Smooth muscle cell of the brain vasculature (primary cell): ENCODE measurements at regions not wholly inside any gene's neighbourhood (a gene's known extent, or its start where the extent isn't known, plus 50 kb on each side); places are given as distances from the start of the nearest gene placed in this dataset.
"Not testable (repeated sequence)": the region's sequence is repeated elsewhere in the genome, so short reads cannot be mapped to it uniquely, and the experiment has no call there.

Source experiments
- DNase-seq: peaks from one replicate; pipeline ENCODE4 v3.0.0-alpha.2; 2012; ENCODE audit warnings: low read depth, low spot score

DNA sequence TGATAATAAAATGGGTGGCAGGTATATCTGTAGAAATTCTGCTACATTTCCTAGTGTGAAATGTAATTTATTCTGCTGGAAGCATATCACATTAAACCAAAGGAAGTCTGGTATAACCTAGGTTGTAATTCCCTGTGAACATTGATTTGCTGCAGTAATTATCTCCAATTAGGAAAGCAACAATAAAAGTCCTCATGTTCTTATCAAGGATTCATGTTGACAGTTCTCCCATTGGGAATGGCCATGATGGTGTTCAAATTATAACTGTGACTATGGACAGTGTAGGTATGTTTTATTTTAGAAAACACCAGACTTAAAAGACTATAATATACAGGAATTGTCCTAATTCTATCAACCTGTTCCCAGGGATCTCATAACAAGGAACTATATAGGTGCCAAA, 513.5 kb upstream of the MIR17HG start:
- no peak for DNase-seq

GRCh38 chr13:90834700-90835099, 512.8 kb upstream of the MIR17HG start:
- no peak for DNase-seq

DNA sequence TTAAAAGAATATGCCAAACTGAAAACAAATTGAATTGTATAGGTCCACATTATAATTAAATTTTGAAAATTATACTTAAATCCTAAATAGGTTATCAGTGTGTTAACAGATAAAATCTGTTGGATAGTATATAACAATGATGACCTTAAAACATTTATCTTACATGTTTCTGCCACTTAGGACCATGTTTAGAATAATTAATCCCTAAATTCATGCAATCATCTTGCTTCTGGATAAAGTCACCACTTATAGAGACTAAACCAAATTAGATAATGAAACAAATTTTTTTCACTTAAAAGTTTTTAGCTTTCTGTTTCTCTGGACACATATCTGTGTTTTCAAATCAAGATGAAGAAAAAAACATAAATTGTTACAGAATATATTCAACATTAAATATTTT, 511.7 kb upstream of the MIR17HG start:
- DNase-seq, result no peak

DNA sequence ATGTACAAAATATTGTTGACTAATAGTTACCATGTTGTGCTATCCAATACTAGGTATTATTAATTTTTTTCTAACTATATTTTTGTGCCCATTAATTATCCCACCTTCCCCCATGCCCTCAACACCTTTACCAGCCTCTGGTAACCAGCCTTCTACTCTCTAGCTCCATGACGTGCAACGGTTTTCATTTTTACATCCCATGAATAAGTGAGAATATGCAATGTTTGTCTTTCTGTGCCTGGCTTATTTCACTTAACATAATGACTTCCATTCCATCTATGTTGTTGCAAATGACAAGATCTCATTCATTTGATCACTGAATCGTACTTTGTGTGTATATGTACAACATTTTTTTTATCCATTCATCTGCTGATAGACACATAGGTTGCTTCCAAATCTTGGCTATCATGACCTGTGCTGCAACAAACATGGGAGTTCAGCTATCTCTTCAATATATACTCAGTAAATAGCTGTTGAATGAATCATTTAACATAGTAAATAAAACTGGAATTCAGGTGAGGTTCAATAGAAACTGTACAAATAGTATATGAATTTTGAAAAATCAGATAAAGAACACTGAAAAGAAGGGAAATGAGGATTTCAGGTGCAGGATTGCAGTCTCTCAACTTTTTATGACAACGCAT, 509.0 kb upstream of the MIR17HG start:
- DNase-seq, result no peak

DNA sequence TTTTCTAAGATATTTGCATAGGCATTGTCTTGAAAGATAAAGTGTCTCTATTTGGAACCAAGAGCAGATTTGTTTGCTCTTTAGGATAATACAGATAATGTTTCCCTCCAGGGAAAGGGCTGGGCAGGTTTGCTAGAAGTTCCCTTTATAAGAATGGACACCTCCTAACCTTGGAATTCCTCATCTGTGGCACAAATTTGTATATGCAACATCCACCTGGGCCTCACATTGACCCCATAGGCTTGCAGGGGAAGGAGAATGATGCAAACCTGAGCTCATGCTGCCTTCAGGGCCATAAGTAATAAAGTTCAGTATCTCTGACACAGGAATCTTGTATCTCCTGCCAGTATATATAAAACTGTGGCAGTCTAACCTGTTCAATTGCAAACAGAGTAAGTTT, 508.4 kb upstream of the MIR17HG start:
- no peak for DNase-seq

- no peak for DNase-seq
Measured at GRCh38 chr13:90846936-90847335, 500.6 kb upstream of the MIR17HG start.

DNA sequence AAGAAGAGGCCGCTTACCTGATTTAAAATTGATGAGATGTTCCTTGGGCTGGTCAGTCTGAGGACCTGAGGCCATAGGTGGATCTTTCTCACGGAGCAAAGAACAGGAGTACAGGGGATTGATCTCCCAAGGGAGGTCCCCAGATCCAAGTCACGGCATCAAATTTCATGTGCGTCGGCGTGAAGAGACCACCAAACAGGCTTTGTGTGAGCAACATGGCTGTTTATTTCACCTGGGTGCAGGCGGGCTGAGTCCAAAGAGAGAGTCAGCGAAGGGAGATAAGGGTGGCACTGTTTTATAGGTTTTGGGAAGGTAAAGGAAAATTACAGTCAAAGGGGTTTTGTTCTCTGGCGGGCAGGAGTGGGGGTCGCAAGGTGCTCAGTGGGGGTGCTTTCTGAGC, 493.8 kb upstream of the MIR17HG start:
- DNase-seq, result not testable (repeated sequence)

DNA sequence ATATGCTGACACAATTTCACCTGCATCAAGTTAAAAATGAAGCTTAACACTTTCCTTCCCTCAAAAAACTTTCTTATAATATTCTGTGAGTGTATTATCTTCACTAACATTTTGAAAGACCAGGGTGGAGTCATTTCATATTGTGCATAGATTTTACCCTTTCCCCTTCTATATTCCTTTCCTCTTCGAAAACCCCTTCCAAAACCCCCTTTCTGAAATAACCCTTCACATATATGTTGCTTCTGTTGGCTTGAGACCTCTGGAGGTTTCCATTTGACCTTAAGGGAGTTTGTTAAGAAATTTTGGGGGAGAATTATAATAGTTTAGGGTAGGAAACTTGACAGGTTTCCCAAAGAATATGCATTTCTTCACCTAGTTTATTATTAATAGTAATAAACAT, 489.6 kb upstream of the MIR17HG start:
- no peak for DNase-seq

DNA sequence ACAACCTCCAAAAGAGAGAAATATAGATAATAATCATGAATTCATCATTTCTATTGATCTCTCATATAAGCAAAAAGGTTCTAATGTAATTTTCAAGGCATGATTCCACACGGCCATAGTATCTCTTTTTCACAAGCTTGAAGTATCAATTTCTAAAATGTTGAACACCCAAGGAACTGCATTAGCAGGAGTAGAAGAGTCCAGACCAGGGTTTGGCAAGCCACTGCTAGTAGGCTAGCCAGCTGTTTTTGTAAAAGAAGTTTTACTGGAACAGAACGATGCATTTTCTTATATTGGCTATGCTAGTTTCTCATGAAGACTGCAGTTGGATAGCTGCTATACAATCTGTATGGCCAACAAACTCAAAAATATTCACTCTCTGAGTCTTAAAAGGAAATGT, 481.5 kb upstream of the MIR17HG start:
- DNase-seq, result no peak

GRCh38 chr13:90867336-90867683, 480.2 kb upstream of the MIR17HG start:
- peak; percentile 26 for DNase-seq

GRCh38 chr13:90868321-90868920, 479.1 kb upstream of the MIR17HG start:
- peak; percentile 7 for DNase-seq

GRCh38 chr13:90869580-90869979, 477.9 kb upstream of the MIR17HG start:
- DNase-seq, result no peak

GRCh38 chr13:90872491-90873025, 474.9 kb upstream of the MIR17HG start:
- no peak for DNase-seq

DNA sequence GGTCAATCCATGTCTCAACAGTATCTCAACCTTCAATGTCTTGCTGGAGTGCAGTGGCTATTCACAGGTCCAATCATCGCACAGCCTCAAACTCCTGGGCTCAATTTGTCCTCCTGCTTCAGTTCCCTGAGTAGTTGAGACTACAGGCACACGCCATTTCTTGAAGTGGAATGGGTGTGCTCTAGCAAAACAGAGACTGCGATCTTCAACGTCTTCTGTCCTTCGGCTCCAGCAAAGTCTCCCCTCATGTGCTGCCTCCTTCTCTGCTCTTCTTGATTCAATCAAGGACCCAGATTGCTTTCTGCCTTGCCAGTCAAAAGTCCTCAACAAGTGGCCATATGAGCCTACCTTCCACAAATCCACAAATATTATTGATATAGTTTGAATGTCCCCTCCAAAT, 466.7 kb upstream of the MIR17HG start:
- no peak for DNase-seq

GRCh38 chr13:90882551-90882950, 464.9 kb upstream of the MIR17HG start:
- DNase-seq, result no peak

DNA sequence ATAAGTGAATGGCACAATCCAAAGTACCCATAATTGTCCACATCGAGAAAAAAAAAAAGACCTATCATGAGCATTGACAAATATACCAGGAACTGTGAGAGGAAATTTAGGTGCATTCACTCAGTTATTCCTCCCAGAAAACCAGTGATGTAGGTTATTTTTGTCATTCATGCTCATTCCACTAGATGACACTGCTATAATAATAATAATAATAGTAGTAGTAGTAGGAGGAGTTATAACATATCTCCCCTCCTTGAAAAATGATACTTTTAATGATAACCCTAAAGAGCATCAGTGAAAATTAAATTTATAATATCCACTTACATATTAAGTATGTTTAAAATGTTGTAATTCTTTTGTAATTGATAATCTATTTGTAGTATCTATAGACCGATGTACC, 463.9 kb upstream of the MIR17HG start:
- no peak for DNase-seq

DNA sequence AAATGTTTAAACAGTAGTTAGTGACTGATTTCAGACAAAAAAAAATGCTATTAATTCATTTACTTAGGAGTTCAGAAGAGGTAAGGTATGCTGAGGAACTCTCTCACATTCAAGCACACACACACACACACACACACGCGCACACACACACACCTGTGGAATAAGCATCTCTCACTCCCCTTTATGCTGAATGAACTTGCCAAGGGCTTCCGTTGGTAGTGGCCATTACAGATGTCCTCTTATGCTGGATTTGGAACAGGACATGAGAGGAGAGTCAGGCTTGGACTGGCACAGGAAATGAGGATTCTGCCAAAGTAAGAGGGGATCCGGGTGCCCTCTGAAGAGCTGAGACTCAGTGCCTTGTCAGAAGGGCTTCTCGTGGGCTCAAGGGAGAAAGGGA, 463.4 kb upstream of the MIR17HG start:
- DNase-seq, result no peak

DNA sequence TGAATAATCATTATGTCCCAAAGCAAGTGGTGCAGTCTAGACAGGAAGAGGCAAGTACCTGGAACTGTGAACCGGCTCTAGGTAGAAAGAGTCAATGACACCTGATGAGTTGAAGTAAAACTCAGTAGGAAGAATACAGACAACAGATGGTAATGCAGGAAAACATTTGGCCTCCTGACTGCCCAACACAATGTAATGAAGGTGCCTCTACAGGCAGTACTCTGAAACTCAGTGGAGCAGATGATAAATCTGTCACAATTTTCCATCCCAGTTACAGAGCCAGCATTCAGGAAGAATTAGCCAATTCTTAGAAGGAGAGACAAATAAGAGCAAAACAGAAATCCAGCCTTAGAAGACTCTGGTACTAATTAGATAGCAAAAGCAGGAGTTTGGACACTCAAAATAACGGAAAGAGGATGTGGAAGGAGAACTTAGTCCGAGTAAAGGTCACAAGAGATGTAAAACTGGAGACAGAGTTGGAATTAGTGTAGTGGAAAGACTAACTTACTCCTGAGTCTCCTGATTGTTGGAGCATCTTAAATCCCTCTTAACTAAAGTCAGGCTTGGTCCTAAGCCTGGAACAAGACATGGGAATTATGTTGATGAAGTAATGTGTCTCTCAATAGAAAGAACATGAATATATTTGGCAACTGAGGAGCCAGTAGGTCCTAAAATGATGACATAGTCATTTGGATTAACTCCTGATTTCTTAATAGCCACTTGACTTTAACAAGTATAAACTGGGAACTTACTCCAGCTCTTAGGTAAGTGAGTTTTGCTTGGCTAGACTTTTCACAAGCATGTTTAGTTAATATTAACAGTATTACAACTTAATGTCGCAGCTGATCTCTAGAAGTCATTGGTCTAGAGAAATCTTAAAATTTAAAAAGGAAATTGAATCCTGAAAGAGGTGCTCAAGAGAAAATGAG, 457.3 kb upstream of the MIR17HG start:
- no peak for DNase-seq

- DNase-seq, result no peak
Measured at GRCh38 chr13:90891329-90891728, 456.2 kb upstream of the MIR17HG start.

DNA sequence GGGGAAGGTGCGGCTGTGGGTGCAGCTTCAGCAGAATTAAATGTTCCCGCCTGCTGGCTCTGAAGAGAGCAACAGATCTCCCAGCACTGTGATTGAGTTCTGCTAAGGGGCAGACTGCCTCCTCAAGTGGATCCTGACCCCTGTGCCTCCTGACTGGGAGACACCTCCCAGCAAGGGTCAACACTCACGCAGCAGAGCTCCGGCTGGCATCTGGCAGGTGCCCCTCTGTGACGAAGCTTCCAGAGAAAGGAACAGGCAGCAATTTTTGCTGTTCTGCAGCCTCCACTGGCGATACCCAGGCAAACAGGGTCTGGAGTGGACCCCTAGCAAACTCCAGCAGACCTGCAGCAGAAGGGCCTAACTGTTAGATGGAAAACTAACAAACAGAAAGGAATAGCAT, 454.3 kb upstream of the MIR17HG start:
- not testable (repeated sequence) for DNase-seq

DNA sequence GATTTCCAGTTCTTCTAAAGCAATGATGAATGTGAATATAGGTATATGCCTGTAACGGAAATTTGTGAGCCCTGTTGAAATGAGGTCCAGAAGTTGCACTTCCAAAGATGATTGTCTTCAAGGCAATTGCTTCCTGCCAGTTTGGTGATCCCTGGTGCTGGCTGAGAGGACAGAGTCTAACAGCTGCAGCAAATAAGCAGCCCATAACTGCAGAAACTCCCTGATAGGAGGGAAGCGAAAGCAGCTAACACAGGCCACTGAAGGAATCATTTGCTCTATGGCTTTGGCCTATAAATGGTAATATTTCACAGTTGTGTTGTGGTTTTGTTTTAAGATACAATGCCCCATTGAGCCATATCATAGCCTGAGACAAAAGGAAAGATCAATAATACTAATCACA, 451.5 kb upstream of the MIR17HG start:
- DNase-seq, result no peak

DNA sequence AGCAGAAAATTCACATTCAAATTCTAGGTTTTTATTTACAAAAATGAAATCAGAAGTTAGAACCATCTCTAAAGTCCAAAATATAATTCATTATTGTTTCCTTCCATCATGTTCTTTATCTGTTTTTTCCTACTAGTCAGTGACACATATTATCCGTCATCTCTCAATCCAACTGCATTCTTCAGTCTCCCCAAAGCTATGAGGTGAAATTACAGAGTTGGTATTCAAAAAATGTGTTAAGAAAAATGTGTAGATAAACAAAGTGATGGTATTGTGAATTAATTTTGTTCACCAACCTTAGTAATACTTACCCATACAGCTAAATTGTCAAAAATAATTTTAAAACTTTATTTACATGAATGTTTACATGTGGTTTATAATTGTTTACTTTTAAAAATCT, 448.7 kb upstream of the MIR17HG start:
- no peak for DNase-seq

DNA sequence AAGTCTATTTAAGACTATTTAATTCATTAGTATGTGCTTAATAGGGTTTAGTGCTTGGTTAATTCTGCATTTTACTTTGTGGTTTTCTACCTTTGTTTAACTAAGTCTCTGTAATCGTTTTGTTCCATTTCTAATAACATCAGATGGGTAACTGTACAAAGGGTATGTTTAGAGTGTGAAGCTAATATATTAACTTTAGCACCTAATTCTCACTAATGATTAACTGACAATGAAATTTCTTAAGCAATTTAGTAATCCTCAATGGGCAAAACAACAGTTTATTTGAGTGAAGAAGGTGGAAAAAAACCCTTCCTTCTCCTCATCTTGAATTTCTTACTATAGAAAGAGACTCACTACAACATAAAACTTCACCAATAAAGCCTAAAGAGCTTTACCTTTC, 448.1 kb upstream of the MIR17HG start:
- no peak for DNase-seq
